DMS153 (cell line): ENCODE measurements at regions not wholly inside any gene's neighbourhood (a gene's known extent, or its start where the extent isn't known, plus 50 kb on each side); places are given as distances from the start of the nearest gene placed in this dataset.
"Not testable (repeated sequence)": the region's sequence is repeated elsewhere in the genome, so short reads cannot be mapped to it uniquely, and the experiment has no call there.

Experiments used
- DNase-seq: peaks from one replicate; lab custom pipeline; 2025; lab: John Stamatoyannopoulos, UW

DNA sequence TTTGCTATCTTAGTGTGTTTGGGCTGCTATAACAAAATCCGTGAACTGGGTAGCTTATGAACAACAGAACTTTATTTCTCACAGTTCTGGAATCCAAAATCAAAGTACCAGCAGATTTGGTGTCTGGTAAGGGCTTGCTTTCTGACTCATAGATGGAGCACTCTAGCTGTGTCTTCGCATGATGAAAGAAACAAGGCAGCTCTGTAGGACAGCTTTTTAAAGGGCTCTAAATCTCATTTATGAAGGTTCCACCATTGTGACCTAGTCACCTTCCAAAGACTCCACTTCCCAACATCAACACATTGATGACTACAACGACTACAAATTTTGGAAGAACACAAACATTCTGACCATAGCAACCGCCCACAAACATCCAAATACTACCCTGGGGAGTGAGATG is 158.6 kb upstream of the LCORL start:
- DNase-seq = no peak

DNA sequence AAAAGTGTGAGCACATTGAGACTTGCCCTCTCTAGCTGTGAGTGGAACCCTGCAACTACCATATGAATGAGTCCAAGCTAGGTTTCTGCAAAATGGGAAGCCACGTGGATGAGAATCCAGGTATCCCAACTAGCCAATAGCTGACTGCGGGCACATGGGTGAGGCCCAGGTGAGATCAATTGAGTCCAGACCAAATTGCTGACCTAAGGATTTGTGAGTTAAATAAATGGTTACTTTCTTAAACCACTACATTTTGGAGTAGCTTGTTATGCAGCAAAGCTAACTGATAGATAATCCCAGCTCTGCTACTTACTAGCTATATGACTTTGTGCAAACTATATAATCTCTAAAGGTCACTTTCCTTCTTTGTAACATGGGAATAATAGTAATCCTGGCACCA is 150.3 kb upstream of the LCORL start:
- DNase-seq = no peak

DNA sequence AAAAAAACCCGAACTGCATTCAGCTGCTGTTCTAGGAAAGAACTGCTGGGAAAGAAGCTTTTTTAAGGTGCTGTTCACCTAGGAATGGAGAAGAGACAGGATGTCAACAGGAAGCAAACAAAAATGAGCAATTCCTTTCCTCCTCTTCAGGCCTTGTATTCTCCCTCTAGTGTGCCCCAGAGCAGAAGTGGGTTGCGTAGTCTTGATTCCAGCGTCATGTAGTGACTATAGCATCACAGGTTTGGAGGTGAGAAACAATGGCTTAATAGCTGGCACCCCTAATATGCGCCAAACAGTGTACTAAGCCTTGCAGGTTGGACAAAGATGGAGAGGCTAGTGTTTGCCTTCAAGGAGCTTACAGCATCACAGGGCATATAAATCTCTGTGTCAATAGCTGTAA is 146.3 kb upstream of the LCORL start:
- no peak for DNase-seq

DNA sequence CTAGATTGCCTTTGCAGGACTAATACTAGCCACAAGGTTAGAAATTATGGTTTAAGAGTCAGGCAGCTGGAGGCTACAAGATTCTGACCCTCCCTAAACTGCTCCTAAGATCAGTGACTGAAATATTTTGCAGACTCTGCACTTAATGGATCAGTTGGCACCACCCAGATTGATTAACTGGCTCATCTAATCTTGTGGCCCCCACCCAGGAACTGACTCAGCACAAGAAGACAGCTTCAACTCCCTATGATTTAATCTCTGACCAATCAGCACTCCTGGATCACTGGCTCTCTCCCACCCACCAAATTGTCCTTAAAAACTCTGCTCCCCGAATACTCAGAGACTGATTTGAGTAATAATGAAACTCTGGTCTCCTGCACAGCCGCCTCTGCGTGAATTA is 145.4 kb upstream of the LCORL start:
- DNase-seq = no peak

DNA sequence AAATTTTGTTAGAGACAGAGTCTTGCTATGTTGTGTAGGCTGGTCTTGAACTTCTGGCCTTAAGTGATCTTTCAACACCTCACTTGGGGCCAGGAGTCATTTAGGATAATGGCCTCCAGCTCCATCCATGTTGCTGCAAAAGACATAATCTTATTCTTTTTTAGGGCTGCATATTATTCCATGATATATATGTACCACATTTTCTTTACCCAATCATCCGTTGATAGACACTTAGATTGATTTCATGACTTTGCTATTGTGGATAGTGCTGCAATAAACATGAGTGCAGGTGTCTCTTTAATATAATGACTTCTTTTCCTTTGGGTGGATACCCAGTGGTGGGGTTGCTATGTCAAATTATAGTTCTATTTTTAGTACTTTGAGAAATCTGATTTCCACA is 140.9 kb upstream of the LCORL start:
- no peak for DNase-seq

DNA sequence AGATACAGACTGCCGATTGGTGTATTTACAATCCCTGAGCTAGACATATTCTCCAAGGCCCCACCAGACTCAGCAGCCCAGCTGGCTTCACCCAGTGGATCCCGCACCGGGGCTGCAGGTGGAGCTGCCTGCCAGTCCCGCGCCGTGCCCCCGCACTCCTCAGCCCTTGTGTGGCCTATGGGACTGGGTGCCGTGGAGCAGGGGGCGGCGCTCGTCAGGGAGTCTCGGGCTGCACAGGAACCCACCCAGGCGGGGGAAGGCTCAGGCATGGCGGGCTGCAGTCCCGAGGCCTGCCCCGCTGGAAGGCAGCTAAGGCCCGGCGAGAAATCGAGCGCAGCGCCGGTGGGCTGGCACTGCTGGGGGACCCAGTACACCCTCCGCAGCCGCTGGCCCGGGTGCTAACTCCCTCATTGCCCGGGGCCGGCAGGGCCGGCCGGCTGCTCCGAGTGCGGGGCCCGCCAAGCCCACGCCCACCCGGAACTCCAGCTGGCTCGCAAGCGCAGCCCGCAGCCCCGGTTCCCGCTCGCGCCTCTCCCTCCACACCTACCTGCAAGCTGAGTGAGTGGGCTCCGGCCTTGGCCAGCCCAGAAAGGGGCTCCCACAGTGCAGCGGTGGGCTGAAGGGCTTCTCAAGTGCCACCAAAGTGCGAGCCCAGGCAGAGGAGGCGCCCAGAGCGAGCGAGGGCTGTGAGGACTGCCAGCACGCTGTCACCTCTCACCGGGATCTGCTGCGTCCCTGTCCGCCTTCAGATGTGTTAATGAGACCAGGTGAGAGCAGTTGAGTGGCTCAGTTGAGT is 137.8 kb upstream of the LCORL start:
- DNase-seq = not testable (repeated sequence)

DNA sequence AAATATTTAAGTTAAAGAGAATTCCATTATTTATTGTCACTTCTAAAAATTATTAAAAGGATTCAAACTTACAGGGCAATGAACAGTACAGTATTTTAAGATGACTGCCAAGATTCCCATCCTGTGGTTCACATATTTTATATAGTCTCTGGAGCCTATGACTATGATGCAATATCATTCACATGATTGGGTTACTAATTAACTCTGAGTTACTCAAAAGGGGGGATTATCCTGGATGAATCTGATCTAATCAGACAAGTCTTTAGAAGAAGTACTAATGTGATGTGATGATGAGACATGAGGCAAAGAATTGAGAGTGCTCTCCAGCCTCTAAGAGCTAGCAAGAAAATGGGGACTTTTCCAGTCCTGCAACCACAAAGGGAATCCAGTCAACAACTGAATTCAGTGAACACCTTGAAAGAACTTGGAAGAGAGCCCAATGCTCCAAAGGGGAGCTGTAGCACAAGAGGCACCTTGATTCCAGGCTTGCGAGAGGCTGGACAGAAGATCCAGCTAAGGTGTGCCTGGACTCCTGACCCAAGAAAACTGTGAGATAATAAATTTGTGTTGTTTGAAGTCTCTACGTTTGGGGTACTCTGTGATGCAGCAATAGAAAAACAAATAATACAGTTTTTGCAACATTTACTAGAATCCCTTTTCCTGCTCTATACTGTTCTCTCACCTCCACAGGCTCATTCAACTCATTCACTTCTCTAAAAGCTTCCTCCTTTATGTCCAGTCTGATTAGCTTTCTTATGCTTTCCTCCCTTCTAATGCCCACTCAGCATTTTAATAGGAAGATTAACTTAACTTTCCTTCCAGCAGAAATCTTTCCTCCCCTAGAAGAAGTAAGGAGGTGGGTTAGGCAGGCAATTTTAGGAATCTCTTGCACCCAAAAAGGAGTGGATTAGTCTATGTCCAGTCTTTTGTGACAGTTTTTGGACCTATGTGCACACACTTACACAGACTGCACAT is 133.8 kb upstream of the LCORL start:
- no peak for DNase-seq

DNA sequence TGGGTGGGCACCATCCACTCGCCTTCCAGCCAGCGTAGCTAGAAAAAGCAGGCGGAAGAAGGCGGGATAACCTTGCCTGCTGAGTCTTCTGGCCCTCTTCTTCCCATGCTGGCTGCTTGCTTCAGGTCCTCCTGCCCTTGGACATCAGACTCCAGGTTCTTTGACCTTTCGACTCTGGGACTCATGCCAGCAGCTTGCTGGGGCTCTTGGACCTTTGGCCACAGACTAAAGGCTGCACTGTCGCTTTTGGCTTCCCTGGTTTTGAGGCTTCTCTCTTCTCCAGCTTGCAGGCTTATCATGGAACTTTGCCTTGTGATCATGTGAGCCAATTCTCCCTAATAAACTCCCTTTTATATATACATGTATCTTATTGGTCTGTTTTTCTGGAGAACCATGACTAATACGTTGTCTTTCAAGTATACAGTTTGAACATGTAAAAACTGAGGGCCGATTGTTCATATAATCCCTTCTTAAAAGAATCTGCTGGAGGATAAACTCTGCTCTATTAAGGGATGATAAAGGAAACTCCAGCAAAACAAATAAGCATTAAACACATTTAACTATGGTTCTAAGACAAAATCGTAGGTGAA is 116.6 kb upstream of the LCORL start:
- DNase-seq = no peak

DNA sequence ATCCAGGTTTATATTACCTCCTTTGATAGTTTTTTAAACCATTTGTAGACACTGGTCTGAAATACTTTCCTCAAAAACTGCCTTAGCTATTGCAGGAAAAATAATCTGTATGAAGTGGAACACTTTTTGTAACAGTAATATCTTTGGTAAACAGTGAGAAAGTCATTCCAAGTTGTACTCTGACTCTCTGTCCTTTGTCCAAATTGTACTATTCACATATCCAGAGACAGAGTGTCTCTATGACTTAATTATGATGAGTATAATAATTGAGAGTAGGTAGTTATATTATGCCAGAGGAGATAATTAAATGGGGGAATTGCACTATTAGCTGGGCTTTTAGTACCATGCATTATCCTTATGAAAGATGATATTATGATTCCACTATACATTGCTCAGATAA is 112.6 kb upstream of the LCORL start:
- DNase-seq = no peak

DNA sequence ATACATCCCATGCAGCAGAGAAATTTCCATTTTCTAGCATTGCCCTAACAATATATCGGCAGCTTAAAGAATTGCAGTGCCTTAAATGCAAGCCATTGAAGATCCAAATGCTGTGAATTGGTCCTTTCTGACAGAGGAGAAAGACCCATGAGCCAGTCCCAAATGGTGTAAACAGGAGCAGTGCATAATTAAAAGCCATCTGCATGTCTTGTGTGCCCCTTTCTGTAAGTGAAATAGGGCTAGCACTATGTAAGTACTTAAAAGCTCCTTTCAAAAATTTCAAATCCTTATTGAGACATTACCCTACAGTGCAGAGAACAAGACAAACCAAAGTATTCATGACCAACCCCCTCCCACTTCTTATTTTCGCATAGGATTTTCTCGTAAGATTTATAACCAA is 108.7 kb upstream of the LCORL start:
- DNase-seq = no peak

DNA sequence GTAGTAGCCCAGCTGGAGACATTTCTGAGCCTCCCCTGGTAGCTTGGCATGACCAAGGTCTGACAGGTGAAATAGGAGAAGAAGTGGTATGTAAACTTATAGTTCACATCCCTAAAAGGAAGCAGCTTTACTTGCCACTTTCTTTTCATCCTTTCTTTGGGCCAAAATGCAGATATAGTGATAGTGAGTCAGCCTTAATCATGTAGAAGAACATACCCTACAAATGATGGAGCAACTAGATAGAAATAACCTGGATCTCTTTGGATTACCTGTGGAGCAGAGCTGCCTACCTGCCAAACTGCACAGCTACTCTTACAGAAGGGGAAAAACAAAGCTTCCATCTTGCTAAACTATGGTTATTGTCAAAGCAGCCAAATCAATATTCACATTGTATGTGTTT is 106.7 kb upstream of the LCORL start:
- no peak for DNase-seq

DNA sequence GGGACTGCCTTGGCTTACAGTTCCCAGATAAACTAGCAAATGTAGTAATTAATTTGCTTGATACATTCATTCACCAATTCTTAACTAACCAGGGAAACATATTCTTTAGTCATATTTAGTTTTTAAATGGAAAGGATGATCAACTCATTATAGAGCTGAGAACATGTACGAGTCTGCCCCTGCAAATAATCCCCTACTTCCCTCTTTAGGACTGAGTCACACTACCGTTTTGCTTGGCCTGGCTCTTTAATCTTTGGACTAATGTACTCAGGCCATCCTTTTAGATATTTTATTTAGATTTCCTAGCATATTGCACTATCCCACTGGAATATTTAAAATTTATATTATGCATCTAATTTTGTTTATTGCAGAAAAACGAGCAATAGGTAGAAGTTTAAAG is 105.5 kb upstream of the LCORL start:
- DNase-seq = no peak

DNA sequence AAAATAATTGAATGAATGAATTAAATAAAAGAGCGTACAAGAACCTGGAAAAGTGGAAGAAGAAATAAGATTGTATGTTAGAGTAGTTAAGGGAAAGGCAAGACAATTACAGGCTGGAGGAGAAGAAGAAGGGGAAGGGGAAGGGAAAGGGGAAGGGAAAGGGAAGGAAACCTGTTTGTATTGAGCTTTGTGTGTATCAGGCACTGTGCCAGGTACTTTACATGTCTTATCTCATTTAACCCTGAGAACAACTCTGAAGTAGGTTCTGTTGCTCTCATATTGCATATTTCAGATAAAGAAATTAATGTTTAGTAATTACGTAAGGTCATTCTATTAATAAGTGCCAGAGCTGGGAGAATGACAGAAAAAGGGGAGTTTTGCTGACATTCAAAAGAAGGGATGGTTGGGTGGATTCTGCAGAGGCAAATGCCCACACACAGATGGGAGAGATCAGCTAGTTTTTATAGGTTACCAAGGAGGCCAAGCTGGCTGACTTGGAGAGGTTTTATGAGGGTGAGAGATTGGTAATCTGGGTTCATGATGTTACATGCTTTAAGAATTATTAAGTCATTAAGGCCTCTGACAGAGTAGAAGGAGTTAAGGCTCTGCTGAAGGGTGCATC is 92.3 kb upstream of the LCORL start:
- no peak for DNase-seq

DNA sequence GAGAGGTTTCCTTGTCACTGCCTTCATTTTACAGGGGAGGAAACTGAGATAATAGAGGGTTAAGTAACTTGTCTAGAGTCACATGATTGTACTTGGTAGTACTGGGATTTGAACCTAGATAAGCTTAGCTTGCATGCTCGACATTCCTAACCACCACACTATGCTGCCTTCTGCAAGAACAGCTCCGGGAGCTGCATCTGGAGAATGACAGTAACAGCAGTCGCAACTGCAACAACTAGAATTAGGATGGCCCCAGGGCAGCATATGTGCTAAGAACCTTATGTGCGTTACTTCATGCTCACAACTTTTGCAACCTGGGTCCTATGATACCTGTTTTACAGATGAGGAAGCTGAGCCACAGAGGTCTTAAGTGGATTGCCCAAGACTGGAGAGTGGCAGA is 89.5 kb upstream of the LCORL start:
- DNase-seq = no peak

DNA sequence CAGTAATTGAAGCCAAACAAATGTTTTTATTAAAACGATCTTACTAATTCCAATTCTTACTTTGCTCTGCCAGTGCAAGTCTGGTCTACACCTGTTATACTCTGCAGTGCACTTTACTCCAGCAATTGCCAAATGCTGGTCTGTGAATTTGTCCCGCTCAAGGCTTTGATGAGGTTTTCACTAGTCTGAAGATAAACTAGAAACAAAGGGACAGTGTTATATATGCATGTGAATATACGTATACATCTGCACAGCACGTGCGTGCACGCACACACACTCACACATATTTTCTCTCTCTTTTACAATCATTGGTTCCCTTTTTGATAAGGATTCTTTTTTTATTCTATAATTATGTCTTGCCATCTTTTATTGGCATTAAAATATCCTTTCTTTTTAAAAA is 88.5 kb upstream of the LCORL start:
- no peak for DNase-seq

DNA sequence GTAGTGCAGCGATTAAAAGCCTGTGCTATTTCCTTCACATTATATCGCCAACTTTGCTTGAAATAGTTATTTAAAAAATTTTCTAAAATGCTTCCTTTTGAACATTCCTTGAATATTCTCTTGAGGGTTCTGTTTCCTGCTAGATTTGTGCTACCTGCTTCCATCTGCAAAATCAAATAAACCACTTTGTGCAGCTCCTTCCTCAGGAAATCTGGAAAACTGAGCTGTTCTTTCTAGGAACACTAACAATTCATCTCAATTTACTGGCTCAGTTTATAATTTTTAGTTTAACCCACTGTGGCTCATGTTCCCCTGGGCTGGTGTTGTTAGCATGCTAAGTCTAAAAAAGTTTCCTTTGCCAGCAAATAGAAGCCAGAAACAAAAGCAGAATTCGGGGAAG is 88.1 kb upstream of the LCORL start:
- no peak for DNase-seq

DNA sequence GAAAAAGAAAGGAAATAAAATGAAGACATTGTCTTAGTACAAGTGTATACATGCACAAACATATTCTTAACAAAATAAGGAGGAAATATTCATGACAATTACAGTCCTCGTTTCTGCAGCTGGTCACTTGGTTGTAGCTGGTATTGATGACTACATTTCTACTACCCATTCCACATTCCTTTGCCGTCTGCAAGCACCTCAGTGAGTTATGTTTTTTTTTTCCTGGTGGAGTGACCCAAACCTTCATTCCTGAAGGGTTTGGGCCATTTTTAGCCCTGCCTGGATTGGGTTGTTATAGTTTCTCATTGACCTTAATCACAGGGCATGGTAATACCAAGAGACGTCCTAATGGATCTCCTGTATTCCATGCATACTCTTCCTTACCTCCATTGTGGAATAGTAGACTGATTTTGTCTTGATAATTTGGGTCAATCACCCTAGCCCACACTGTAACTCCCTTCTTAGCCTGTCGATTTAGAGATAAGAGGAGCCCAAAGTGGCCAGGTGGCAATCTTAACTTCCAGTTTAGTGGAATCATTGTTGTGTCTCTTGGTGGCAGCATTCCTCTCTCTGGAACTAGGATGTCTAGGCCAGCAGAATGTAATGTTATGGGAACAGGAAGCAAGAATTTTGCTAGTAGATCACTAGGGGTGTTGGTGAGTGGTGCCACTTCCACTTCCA is 86.4 kb upstream of the LCORL start:
- not testable (repeated sequence) for DNase-seq

DNA sequence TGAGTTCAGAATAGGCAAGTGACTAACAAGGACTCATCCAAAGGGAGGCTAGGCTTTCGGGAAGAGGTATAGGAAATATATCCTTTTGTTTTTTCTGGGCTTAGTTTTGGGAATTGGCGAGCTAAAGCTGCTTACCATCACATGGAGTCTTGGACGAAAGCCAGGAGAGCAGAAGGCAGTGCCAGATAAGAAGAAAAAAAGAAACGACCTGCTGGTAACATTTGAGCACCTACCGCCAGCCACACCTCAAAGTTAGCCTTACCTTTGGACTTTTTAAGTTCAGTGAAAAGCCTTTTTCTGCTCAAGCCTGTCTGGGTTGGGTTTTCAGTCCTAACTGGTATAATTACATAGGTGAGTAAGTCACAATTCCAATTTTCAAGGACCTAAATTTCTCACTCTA is 85.1 kb upstream of the LCORL start:
- no peak for DNase-seq

DNA sequence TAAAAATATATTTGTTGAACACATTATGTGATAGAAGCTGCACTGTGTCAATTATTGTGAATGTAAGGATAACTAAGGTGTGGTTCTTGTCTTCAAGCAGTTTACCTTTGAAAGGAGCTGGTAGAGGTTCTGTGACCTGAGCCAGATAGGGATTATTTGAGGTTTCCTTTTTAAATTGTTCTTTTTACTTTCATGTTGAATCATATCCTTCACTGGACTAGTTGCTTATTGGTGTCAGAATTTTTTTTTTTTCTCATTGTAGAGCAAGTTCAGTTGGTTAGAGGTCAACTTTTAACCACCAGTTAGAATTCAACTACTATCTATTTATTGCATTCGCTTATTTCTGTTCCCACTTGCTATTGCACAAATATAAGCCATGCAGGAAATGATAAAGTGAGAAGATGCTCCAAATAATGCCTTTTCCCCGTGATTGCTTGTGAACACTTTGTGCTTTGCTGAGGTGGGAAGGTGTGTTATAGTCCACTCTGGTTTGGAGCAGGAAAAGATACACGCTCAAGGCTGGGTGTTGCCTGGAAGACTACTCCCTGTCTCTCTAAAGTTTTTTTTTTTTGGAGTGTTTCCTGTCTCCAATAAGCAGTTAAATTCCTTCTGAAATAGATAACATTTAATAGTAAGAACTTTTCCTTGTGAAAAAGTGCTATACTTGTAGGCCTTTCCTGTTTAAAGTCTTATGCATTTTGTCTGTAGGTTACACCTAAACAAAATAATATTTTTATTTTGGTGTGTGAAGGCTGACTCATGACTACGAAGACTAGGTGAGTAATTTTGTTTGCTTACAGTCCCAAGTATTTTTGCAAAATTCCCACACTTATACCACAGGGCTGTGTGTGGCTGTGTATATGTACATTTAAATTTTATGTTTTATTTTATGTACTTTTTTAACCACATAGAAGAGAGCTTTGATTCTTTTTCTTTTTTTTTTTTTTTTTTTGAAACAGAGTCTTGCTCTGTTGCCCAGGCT is 83.8 kb upstream of the LCORL start:
- DNase-seq = no peak

DNA sequence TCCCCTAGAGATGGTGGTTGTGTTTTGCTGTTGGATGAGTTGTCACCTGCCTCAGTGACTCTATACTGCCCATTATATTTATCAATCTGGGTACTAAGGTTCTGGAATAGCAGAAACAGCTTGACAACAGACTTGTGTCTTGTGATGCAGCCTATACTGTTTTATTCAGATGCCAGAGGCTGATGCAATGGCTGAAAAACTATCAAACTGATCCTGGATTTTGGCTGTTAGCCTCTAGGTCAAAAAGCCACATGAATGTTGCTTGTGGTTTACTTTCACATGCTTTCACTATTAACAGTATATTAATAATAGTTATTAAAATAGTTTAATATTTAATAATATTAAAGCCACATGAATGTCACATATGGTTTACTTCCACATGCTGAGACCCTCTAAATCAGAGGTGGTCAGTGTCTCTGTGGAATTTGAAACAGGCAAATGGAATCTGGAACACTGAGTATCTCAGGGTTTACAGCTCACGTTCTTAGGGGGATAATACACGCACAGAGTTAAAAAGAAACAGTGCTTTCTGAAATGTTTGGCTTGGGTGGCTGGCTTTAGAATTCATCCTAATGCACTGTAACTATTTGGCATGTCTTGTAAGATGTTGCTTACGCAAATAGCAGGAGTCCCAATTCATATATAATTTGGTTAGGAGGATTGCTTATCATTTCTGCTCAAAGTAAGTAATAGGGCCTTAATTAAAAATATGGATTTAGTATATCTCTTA is 82.5 kb upstream of the LCORL start:
- no peak for DNase-seq
